8988T (cell line): ENCODE measurements at regions not wholly inside any gene's neighbourhood (a gene's known extent, or its start where the extent isn't known, plus 50 kb on each side); places are given as distances from the start of the nearest gene placed in this dataset.

ENCODE experiments used
- DNase-seq: peaks from one replicate; pipeline ENCODE4 v3.0.0; 2011

DNA sequence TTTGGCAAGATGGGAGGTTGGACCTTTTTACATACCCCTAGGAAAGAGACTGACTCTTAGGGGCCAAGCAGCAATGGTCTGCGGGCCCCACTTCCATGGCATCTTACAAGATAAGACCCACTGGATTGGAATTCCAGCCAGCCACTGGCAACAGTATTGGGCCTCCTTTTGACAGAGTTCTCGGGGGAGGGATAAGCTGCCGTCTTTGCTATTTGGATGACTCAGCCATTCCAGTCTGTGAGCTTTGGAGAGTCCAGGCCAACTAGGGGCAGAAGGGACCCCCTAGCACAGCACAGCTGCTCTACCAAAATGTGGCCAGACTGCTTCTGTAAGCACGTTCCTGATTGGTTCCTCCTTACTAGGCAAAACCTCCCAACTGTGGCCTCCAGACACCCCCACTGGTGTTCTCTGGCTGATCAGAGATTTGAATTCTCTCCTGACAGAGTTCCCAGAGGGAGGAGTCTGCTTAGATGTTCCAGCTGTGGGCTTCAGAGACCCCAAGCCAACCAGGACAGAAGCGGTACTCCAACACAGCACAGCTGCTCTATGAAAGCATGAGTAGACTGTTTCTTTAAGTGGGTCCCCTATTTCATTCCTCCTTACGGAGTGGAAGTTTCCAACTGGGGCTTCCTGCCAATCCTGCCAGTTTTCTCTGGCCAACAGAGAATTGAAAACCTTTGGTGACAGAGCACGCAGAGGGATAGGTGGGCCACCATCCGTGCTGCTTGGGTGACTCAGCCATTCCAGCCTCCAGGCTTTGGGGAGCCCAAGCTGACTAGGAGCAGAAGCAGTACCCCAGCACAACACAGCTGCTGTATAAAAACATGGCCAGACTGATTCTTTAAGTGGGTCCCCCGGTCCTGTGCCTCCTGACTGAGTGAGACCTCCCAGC lies 672.1 kb upstream of the RIOK2 start:
- DNase-seq = no peak

DNA sequence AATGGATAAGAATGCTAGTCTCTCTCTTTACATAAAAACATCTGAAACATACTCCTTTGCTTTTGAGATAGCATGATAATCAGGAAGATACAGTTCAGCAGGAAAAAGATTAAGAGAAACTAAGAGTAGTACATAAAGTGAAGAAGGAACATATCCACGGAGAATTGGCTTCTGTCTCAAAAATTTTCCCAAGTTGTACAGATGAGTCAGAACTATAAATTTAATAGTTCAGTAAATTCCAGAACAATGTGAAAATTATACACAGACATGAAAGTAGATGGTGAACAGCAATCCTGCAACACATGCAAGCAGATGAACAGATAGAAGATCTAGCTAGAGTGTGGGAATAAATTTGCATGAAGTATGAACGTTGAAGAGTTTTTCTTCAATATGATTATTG lies 691.4 kb upstream of the RIOK2 start:
- no peak for DNase-seq

DNA sequence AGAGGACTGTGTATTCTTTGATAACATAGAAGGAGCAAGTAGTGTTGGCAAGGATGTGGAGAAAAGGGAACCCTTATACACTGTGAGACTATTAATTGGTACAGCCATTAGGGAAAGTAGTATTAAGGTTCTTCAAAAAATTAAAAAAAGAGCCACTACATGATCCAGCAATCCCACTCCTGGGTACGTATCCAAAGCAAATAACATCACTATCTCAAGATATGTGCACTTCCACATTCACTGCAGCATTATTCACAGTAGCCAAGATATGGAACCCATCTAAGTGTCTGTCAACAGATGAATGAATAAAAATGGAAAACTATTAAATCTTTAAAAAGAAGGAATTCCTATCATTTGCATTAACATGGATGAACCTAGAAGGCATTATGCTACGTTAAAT lies 693.2 kb upstream of the RIOK2 start:
- DNase-seq = no peak

DNA sequence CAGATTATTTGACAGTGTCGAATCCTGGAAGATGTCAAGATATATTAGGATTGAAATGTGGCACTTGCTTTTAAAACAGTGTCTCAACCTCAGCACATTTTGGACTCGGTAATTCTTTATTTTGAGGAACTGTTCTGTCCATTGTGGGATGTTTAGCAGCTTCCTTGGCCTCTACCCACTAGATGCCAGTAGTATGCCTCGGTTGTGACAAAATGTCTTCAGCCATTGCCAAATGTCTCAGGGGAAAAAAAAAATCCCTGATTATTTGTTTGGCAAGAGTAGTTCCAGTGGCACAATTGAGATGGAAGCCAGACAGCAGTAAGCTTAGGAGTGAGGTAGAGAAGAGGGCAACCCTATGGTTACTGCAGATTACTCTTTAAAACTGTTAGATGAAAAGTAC lies 694.5 kb upstream of the RIOK2 start:
- no peak for DNase-seq

DNA sequence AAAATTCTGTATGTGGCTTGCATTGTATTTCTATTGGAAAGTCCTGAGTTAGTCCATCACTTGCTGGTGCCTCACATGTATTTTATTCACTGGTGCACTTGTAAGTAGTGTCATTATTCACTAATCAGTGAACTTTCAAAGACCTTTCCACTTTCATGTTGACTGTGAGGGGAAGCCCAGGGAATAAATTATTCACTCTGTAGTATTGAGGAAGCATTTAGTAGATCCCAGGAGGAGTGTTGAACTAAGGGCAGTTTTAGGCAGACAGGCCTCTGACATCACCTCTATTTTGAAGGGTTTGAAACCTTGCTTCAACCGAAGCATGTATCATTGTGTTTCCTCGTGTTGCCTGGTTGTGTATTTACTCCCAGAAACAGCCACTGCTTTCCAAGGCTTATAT lies 705.4 kb upstream of the RIOK2 start:
- no peak for DNase-seq

DNA sequence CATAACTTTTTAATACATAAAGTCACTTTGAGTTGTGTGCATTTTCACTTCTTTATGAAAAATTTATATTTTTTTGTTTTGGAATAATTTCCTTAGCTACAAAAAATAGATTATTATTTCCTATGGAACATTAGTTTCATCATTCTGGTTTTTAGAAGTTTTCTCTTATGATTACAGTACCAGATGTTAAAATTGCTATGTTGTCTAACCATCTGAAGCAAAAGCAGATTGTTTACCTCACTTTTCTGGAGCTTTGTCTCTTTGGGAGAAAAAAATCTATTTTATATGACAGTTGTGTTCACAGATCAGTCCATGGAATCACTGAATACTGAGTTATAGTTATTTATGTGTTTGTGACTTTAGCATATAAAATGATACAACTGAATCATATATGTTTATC lies 708.9 kb upstream of the RIOK2 start:
- no peak for DNase-seq

DNA sequence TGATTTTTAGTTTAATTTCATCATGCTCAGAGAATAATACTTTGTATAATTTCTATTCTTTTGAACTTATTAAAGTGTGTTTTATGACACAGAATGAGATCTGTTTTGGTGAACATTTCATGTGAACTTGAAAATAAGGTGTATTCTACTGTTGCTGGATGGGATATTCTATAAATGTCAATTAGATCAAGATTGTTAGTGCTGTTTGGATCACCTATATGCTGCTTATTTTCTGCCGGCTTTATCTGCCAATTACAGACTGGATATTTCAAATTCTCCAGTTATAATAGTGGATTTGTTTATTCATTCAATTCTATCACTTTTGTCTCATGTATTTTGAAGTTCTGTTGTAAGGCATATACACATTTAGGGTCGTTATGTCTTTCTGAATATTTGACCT lies 720.7 kb upstream of the RIOK2 start:
- DNase-seq = no peak

DNA sequence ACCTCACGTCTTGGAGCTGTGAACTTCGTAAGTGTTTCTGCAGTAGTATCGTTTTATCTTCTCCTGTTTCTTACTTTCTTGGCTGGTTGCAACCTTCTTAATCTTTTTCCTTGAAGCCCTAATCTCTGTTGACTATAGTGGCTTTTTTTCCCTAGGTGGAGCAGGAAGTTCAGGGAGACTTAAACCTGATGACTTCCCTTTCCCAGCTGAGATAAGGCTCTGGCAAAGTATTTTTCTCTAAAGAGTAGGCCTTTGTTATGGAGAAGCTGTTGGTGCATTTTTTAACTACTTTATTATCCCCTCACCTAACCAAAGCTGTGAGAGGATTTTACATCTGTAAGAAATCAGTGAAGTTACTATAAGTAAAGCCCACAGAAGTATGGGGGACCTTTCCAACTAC lies 723.1 kb upstream of the RIOK2 start:
- DNase-seq = no peak

DNA sequence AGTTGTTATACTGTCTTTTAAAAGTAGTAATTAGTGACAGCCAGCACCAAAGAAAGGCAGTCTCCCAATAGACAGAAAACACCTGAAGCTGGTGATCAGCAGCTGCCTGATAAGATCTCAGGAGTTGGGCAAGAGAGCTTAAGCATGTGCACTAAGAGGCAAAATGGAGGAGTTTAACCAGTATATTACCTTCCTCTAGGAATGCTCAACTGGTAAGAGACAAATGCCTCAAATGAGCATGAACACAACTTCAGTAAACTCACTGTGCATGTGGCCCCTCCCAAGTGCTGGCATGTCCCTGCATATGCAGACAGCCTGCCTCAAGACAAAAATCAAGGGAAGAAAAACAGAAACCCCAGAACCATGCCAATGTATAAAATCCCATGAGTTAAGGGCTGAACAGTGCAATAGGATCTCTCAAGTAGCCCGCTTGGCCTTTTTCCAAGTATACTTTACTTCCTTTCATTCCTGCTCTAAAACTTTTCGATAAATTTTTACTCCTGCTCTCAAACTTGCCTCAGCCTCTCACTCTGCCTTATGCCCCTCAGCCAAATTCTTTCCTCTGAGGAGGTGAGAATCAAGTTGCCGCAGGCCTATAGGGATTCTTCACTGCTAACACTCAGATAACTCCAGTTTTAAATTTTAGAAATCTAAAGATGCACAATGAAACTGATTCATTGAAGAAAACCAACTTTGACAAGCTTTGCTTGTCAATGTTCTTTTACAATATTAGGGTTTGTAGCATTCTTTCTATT lies 724.8 kb upstream of the RIOK2 start:
- DNase-seq = no peak

DNA sequence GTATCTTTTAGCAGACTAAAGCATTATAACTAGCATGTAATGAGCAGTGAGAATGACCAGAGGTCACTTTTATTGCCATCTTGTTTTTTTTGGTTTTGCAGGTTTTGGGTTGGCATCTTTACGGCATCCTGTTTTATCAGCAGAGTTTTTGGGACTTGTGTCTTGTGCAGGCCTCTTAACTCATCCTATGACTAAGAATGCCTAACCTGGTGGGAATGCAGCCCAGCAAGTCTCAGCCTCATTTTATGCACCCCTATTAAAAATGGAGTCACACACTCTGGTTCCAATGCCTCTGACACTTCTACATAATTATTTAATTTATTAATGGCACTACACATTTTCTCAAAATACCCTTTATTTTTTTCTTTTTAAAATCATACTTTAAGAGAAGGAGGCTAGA lies 726.5 kb upstream of the RIOK2 start:
- DNase-seq = no peak

DNA sequence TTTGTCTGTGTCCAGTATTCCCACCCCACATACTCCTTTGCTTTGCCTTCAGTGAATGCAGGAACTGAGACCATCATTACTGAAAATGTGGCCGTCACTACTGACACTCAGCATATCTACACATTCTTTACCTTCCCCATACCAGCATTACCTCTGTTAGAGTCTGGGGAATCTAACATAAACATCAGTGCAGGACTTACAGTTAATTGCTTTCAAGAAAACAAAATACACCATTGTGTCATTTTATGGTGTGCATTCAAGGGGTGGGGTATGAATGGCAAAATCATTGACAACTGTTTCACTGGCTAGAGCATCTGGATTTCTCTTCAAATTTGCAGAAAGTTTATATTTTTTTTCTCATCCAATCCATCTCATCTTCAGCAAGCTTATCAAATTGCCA lies 731.4 kb upstream of the RIOK2 start:
- DNase-seq = no peak

DNA sequence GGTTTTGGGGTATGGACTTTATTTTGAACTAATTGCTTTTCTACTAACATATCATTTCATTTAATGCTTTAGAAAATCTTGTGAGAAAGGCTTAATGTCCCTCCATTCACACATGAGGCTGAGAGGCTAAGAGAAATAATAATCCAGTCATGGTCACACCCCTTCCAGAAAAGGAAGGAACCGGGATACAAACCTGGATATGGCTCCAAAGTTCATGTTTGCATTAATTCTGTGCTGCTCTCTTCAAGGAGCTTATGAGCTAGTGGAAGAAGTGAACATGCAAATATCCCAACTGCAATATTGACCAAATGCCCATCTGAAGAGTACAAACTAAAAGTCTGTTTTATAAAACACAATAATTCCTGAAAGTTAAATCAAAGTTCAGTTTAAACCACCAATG lies 732.1 kb upstream of the RIOK2 start:
- DNase-seq = no peak

DNA sequence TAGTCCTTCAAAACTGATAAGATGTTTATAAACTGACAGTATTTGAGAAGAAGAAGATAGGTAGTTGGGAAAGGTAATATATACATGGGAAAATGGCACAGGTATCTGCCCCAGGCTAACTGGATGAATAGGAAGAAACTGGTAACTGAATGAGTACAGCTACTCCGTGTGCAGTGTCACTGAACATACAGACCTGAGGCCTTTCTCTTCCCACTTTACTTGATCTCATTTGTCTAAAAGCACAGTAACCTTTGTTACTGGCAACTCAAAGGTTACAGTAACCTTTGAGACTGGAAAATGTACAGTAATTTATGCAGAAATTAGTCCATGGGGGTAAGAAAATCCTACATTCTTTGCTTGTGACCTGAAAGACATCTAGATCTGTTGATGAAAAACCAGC lies 735.0 kb upstream of the RIOK2 start:
- no peak for DNase-seq

DNA sequence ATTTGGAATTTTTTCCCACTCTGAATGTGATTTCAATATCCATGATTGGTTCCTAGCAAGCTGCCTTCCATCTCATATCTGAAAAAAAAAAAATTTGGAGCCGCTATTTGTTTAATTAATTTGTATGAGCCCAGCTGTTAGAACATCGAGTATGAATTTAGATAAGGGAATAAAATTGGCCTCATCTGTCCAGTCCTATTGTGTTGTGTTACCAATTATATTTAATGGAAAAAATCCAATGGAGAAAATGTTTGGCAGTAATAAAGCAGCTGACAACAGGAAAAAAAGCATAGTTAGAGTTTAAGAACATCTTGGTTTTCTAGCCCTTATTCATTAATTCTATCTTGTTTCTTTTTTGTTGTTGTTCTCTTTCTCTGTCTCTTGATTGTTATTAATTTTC lies 735.6 kb upstream of the RIOK2 start:
- DNase-seq = no peak

DNA sequence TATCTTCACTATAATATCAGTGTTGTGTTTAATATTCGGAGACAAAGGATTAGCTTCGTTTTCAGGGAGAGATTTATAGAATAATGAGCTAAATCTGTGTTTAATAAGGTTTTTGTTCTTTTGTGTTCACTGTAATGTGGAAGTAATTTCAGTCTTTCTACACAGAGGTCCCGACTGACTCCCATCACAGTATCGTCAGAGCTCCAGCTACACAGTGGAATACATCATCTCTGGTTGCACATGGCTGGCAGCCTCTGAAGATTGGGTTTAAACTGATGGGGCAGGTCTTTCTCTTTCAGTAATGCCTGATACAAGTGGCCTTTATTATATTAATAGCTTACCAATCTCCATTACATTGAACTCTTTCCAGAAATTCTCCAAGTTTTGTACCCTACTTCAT lies 736.7 kb upstream of the RIOK2 start:
- no peak for DNase-seq

DNA sequence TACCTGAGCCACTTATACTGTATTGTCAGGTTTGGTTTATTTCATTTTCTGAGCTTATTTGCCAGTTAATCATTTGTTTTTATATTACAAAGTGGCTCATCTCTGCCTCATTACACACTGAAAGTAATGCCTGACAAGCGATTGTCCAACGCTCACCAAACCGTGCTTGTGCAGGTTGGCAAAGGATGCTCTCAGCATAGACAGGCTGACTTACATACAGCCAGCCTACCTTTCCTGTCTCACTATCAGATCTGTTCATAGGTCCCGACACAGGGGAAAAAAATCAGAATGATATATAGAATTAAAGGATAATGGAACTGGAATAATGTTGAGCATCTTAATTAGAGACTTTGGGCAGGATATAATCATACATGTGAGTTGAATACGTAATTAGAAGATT lies 739.7 kb upstream of the RIOK2 start:
- DNase-seq = no peak

DNA sequence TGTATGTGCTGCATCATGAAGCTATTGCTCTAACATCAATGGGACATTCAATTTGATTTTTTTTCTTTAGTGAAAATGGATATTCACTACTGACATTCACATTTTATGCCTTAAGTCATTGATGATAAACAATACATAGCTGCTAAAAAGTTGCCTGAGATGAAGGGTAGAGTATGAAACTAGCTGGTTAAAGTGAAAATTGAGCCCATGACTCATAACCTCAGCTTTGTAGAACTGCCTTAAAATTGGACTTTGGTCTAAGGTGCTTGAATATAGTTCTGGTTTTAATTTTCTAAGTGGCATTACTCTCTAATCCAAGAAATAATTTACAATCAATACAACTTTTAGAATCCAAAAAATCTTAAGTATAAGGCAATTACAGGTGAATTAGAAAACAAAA lies 740.4 kb upstream of the RIOK2 start:
- no peak for DNase-seq

DNA sequence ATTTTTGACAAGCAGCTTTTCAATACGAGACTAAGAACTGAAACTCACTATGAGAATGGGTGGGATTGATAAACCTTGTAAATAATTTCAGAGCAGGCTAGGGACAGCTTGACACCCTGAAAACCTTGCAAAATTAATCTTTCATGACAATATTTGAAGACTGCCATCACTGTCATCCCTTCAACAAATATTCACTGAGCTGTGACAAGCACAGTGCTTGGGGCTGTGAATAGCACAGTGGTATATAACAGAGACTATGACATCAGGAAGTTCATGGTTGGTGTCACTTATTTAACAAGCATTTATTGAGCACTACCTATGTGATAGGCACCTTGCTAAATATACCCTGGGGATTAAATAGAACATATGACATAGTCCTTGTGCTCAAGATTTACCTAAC lies 741.0 kb upstream of the RIOK2 start:
- DNase-seq = no peak

DNA sequence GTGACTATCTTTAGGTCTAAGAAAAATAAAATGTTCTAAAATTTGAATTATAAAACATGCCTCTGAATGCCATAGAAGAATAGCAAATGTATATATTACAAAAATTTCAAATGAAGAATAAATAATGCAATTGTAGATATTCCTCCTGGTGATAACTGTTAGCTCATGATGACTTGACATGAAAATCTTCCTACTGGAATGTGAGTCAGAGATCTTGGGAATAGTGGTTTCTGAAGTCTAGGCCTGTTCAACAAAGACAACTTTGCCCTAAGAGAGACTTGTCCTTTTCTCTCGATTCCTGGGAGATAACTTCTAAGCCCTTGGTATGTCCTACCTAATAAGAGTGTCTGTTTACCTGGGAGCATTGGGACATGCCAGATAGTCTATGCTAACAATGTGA lies 746.3 kb upstream of the RIOK2 start:
- DNase-seq = no peak

DNA sequence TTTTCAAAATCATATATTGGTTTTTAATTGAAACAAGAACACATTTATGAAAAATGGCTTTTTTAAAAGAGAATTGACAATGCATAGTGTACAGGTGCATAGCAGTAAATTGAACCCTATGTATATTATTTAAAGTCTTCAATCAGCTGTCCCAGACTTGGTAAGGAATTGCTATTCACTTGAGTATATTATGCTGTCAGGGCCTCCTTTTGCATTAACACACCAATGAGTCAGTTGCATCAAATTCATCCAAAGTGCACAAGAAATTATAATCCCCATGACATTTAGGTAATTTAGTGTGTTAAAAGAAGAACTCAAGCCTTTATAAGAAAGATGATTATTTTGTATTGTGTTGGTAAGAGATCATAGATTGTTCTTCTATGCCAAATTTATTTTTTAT lies 748.8 kb upstream of the RIOK2 start:
- no peak for DNase-seq

DNA sequence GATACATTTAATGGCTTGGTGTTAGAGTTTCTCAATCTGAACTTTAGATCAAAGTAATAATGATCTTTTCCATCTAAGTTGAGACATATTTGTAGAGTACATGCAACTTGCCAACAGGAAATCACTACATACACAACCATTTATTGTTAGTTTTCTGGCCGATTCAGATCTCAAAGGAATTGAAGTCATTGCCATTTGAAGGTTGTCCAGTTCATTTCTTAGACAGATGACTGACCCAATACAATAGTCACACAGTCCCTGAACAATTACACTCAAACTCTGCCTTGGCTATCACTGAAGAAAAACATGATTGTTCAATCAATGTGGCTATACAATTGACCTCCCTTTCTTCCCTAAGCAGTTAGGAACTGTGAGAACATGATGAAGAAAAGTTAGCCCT lies 753.2 kb upstream of the RIOK2 start:
- DNase-seq = no peak

DNA sequence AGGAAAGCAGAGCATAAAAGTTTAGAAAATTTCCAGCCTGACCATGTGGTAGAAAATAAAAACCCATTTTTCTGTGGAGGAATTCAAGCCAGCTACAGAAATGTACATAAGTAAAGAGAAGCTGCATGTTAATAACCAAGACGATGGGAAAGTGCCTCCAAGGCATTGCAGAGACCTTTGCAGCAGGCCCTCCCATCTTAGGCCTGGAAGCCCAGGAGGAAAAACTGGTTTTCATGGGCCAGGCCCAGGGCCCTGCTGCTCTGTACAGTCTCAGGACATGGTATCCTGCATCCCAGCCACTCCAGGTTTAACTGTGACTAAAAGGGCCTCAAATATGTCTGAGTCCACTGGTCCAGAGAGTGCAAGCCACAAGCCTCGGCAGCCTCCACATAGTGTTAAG lies 754.8 kb upstream of the RIOK2 start:
- no peak for DNase-seq

DNA sequence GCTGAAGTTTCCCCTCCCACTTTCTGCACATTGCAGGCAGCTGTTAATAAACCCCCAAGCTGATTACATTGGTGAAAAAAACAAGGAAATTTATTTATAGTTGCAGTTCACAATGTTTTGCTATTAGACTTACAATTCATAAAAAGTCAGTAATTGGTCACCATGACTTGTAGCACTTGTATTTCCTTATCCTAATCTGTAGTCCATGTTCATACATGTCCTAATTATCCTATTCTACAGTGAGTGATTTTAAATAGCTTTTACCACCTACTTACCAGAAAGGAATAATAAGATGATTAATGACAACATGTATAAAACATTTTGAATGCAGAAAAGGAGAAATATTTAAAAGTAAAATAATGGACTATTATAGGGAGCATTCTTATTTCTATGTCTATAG lies 760.0 kb upstream of the RIOK2 start:
- no peak for DNase-seq

DNA sequence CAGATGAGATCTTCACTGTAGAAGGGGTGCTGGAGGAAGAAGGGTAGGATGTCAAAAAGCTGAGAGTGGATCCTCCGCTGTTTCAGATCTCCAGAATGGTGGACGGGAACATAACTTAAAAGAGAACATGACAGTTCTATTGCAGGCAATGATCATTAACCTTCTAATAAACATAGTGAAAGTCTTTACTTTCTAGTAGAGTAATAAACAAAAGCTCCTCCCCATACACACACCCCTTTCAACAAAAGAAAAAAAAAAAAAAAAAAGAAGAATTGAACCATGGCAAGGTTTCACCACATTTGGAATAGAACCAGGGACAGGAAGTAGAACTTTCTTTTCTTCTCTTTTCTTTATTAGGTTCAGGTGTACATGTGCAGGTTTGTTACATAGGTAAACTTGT lies 768.1 kb upstream of the RIOK2 start:
- no peak for DNase-seq

DNA sequence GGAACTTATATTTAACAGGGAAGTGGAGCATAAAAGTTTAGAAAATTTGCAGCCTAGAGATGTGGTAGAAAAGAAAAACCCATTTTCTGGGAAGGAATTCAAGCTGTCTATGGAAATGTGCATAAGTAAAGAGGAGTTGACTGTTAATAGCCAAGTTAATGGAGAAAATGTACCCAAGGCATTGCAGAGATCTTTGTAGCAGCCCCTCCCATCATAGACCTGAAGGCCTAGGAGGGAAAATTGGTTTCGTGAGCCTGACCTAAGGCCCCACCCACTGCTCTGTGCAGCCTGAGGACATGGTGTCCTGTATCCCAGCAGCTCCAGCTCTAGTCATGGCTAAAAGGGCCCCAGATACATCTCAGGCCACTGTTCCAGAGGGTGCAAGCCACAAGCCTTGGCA lies 772.4 kb upstream of the RIOK2 start:
- no peak for DNase-seq
